ENCODE measurements at regions not wholly inside any gene's neighbourhood (a gene's known extent, or its start where the extent isn't known, plus 50 kb on each side); places are given as distances from the start of the nearest gene placed in this dataset.

- Histone ChIP-seq H3K27ac (no peak overlapping the region), H3K27me3 (no peaks in the 10 kb centered on the region), H3K4me3 (no peak overlapping the region), H3K4me1 (no peaks in the 10 kb centered on the region), H3K36me3 (no peaks in the 10 kb centered on the region), H3K9me3 (no peaks in the 10 kb centered on the region)
- intact Hi-C loops (cut with DNase I), result no loop called here
- DNase-seq (no peak), ATAC-seq (no peak)
- TF ChIP-seq CTCF (IDR thresholded peaks at IDR 0.05), result no peak
Observed at GRCh38 chr5:6222121-6222520, 156.2 kb downstream of the MED10 start.

- ATAC-seq (no peak), DNase-seq (no peak)
- H3K36me3 ChIP-seq, result no peaks in the 10 kb centered on the region
- no peak overlapping the region for H3K4me3 ChIP-seq
- H3K27ac ChIP-seq, result no peak overlapping the region
- H3K27me3 ChIP-seq, result no peaks in the 10 kb centered on the region
- H3K4me1 ChIP-seq, result no peaks in the 10 kb centered on the region
- intact Hi-C loops (cut with DNase I), result no loop called here
- H3K9me3 ChIP-seq, result no peaks in the 10 kb centered on the region
- TF ChIP-seq CTCF (IDR thresholded peaks at IDR 0.05), result no peak
Observed at GRCh38 chr5:6221141-6221626, 157.2 kb downstream of the MED10 start.

GRCh38 chr5:6220346-6221088 is 157.8 kb downstream of the MED10 start:
- no peak overlapping the region for H3K4me3 ChIP-seq
- H3K27ac ChIP-seq, result no peak overlapping the region
- DNase-seq, result no peak
- no peaks in the 10 kb centered on the region for H3K4me1 ChIP-seq
- H3K36me3 ChIP-seq, result no peaks in the 10 kb centered on the region
- intact Hi-C loops (cut with DNase I), result no loop called here
- no peak for ATAC-seq
- H3K9me3 ChIP-seq, result no peaks in the 10 kb centered on the region
- no peaks in the 10 kb centered on the region for H3K27me3 ChIP-seq
- no peak for TF ChIP-seq CTCF (IDR thresholded peaks at IDR 0.05)

GRCh38 chr5:6218517-6218916 is 159.8 kb downstream of the MED10 start:
- ATAC-seq (no peak), DNase-seq (no peak)
- Histone ChIP-seq H3K36me3 (no peaks in the 10 kb centered on the region), H3K27ac (no peak overlapping the region), H3K27me3 (no peaks in the 10 kb centered on the region), H3K4me3 (no peak overlapping the region), H3K9me3 (no peaks in the 10 kb centered on the region), H3K4me1 (no peaks in the 10 kb centered on the region)
- TF ChIP-seq CTCF (IDR thresholded peaks at IDR 0.05), result no peak
- intact Hi-C loops (cut with DNase I), result no loop called here

- ATAC-seq (no peak), DNase-seq (no peak)
- H3K4me3 ChIP-seq, result no peak overlapping the region
- H3K9me3 ChIP-seq, result no peaks in the 10 kb centered on the region
- intact Hi-C loops (cut with DNase I), result no loop called here
- H3K4me1 ChIP-seq, result no peaks in the 10 kb centered on the region
- no peak overlapping the region for H3K27ac ChIP-seq
- H3K36me3 ChIP-seq, result no peaks in the 10 kb centered on the region
- TF ChIP-seq CTCF (IDR thresholded peaks at IDR 0.05), result no peak
- H3K27me3 ChIP-seq, result no peaks in the 10 kb centered on the region
Observed at GRCh38 chr5:6218116-6218515, 160.2 kb downstream of the MED10 start.
